Activated CD4-positive, alpha-beta T cell treated with anti-CD3 and anti-CD28 coated beads, Interleukin-2, amount 10 ng/mL, durations not matched to agents 7 days and 5 days (primary cell): ENCODE measurements at regions not wholly inside any gene's neighbourhood (a gene's known extent, or its start where the extent isn't known, plus 50 kb on each side); places are given as distances from the start of the nearest gene placed in this dataset.

Experiments used
- CTCF ChIA-PET: fragments of 350-600 bp; sonication (Branson Sonifier 250); formaldehyde crosslinking; loops from one replicate; lab custom pipeline; 2021; ENCODE audit warnings: antibody characterized with exemption; lab: Charles Lee
- POLR2A ChIA-PET: fragments of 350-600 bp; sonication (Branson Sonifier 250); formaldehyde crosslinking; loops from one replicate; lab custom pipeline; 2021; ENCODE audit warnings: antibody characterized with exemption; lab: Charles Lee
- DNase-seq: peaks from one replicate; pipeline ENCODE4 v3.0.0-alpha.2; 2020
- H3K27ac Mint-ChIP-seq: one replicate; pipeline ENCODE4 v1.8.0; 2021; ENCODE audit warnings: mild to moderate bottlenecking, moderate library complexity, mixed read lengths
- H3K27me3 Mint-ChIP-seq: one replicate; pipeline ENCODE4 v1.8.0; 2021; ENCODE audit warnings: mixed read lengths
- H3K36me3 Mint-ChIP-seq: one replicate; pipeline ENCODE4 v1.8.0; 2021; ENCODE audit warnings: low read depth, mixed read lengths
- H3K4me1 Mint-ChIP-seq: one replicate; pipeline ENCODE4 v1.8.0; 2021; ENCODE audit warnings: mixed read lengths
- H3K4me3 Mint-ChIP-seq: one replicate; pipeline ENCODE4 v1.8.0; 2021; ENCODE audit warnings: mild to moderate bottlenecking, moderate library complexity, mixed read lengths
- H3K9me3 Mint-ChIP-seq: one replicate; pipeline ENCODE4 v1.8.0; 2021; ENCODE audit warnings: mixed read lengths

DNA sequence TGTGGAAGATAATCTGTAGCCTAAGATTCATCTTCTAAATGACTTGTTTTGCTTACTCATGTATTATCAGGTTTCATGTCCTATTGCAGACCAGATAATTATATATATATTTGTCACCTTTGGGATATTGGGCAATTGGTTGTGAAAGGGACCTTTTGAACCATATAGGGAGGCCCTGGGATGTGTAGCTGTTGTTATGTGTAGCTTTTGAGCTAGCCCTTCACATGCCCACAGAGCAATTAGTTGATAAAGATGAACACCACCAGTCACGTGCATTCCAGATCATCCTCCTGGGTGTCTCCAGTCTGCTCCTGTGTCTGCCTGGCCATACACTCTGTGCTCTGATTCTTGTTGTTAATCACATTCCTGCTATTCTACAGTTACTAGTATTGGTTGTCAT, 431.2 kb upstream of the FBXO33 start:
- Mint-ChIP-seq H3K27me3 (no peaks in the 10 kb centered on the region), H3K4me1 (no peaks in the 10 kb centered on the region), H3K36me3 (no peaks in the 10 kb centered on the region), H3K9me3 (no peaks in the 10 kb centered on the region), H3K4me3 (no peak overlapping the region), H3K27ac (no peak overlapping the region)
- CTCF ChIA-PET = no interaction called here
- DNase-seq = no peak
- POLR2A ChIA-PET = no interaction called here

GRCh38 chr14:39861696-39862095, 429.5 kb upstream of the FBXO33 start:
- Mint-ChIP-seq H3K4me3 (no peak overlapping the region), H3K9me3 (no peaks in the 10 kb centered on the region), H3K4me1 (no peaks in the 10 kb centered on the region), H3K27me3 (no peaks in the 10 kb centered on the region), H3K36me3 (no peaks in the 10 kb centered on the region), H3K27ac (no peak overlapping the region)
- DNase-seq = no peak
- ChIA-PET CTCF (no interaction called here), POLR2A (no interaction called here)

GRCh38 chr14:39861229-39861600, 429.0 kb upstream of the FBXO33 start:
- H3K27ac Mint-ChIP-seq = no peak overlapping the region
- CTCF ChIA-PET = no interaction called here
- H3K9me3 Mint-ChIP-seq = no peaks in the 10 kb centered on the region
- no peaks in the 10 kb centered on the region for H3K27me3 Mint-ChIP-seq
- H3K36me3 Mint-ChIP-seq = no peaks in the 10 kb centered on the region
- DNase-seq = no peak
- no peaks in the 10 kb centered on the region for H3K4me1 Mint-ChIP-seq
- H3K4me3 Mint-ChIP-seq = no peak overlapping the region
- POLR2A ChIA-PET = no interaction called here

DNA sequence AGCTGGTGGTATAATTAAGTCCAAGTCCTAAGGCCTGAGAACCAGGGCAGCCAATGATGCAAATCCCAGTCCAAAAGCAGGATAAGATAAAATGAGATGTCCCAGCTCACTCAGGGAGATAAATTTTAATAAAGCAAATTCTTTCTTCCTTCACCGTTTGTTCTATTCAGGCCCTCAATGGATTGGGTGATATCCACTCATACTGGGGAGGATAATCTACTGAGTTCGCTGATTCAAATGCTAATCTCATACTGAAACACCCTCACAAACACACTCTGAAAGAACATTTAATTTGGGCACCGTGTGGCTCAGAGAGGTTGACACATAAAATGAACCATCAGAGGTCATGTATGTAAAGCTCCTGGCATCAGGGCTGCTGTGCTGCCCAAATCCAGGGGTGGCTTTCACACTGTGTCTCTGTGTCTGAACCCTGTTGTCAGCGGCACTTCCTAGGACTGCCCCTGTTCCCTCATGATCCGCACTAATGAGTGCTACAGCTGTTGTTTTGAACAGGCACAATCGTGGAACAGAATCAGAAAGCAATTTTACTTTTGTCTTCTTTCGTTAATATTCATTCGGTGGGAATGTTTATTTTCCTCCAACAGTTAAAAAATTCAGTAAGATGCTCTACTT, 428.5 kb upstream of the FBXO33 start:
- Mint-ChIP-seq H3K36me3 (no peaks in the 10 kb centered on the region), H3K27me3 (no peaks in the 10 kb centered on the region), H3K4me1 (no peaks in the 10 kb centered on the region), H3K9me3 (no peaks in the 10 kb centered on the region), H3K4me3 (no peak overlapping the region), H3K27ac (no peak overlapping the region)
- ChIA-PET POLR2A (no interaction called here), CTCF (no interaction called here)
- DNase-seq = no peak

DNA sequence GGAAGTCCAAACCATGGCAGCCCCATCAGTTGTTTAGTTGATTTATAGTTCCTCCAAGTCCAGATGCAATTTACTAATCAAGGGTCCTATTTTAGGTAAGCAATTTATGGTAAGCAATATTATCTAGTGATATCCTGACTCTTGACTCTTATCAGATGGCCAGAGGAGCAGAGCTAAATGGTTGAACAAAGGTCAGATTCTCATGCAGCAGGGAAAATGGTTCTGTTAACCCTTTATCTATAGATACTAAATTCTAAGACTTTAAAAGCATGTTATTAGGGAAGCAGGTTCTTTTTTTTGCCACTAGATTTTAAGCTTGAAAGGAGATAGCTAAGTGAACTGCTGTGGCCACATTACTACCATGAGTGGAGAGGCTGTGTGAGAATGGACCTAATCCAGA, 427.1 kb upstream of the FBXO33 start:
- ChIA-PET CTCF (no interaction called here), POLR2A (no interaction called here)
- Mint-ChIP-seq H3K36me3 (no peaks in the 10 kb centered on the region), H3K4me1 (no peaks in the 10 kb centered on the region), H3K27ac (no peak overlapping the region), H3K27me3 (no peaks in the 10 kb centered on the region), H3K9me3 (no peaks in the 10 kb centered on the region), H3K4me3 (no peak overlapping the region)
- no peak for DNase-seq

DNA sequence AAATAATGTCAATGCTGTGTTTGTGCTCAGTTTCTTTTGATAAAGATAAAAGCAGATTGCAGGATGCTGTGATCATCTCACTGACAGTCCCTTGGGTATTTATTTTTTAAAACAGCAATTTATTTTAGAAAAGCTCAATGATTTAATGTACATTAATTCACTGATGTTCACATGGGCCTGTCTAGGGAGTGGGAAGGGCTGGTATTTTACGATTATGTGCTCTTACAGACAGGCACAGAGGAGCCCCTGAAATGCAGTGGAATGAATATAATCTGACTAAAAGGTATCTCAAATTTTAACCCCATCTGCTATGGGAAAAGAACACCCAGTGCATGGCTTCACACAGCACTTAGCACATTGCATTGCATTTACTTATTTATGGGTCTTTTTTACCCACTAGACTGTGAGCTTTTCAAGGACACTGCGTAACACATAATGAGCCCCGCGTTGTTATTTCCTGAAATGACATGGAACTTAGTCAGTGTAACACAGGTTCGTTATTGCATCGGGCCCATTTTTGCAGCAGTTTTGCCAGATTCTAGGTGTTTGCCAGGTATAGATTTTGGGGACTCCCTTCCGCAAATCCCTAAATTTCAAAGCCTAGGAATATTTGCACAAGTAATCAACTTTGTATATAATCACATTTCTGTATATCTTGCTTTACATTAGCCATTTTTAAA, 425.3 kb upstream of the FBXO33 start:
- no peaks in the 10 kb centered on the region for H3K36me3 Mint-ChIP-seq
- ChIA-PET POLR2A (no interaction called here), CTCF (no interaction called here)
- H3K9me3 Mint-ChIP-seq = no peaks in the 10 kb centered on the region
- no peak overlapping the region for H3K4me3 Mint-ChIP-seq
- no peaks in the 10 kb centered on the region for H3K27me3 Mint-ChIP-seq
- no peak overlapping the region for H3K27ac Mint-ChIP-seq
- H3K4me1 Mint-ChIP-seq = no peaks in the 10 kb centered on the region
- no peak for DNase-seq

- no peak overlapping the region for H3K4me3 Mint-ChIP-seq
- H3K27ac Mint-ChIP-seq = no peak overlapping the region
- ChIA-PET POLR2A (no interaction called here), CTCF (interaction anchor here (0.6 kb wide), 1 partner anchor 160 kb away, joined by 3 read pairs; no protein-coding TSS in a partner anchor)
- no peaks in the 10 kb centered on the region for H3K27me3 Mint-ChIP-seq
- H3K36me3 Mint-ChIP-seq = no peaks in the 10 kb centered on the region
- no peaks in the 10 kb centered on the region for H3K9me3 Mint-ChIP-seq
- H3K4me1 Mint-ChIP-seq = no peaks in the 10 kb centered on the region
- DNase-seq = no peak
These were observed 421.2 kb upstream of the FBXO33 start for GRCh38 chr14:39853441-39853840.

DNA sequence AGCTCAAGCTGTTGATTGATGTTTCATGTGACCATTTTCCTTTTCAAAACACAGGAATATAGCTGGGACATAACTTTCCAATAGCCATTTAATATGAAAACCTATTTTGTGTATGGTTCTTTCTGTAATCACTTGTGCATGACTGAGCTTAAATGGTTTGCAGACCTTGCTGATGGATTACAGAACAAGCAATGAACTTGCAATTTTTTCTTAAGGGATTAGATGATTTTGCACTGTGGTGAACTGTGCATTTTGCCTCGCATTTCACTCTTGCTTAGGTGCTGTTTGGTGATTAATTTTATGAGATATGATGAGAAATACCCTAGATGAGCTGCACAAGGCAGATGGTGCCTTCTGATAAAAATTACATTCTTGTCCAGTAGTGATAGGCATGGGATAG, 419.0 kb upstream of the FBXO33 start:
- Mint-ChIP-seq H3K9me3 (no peaks in the 10 kb centered on the region), H3K4me3 (no peak overlapping the region), H3K27me3 (no peaks in the 10 kb centered on the region), H3K36me3 (no peaks in the 10 kb centered on the region), H3K27ac (no peak overlapping the region), H3K4me1 (no peaks in the 10 kb centered on the region)
- DNase-seq = no peak
- ChIA-PET POLR2A (no interaction called here), CTCF (no interaction called here)

DNA sequence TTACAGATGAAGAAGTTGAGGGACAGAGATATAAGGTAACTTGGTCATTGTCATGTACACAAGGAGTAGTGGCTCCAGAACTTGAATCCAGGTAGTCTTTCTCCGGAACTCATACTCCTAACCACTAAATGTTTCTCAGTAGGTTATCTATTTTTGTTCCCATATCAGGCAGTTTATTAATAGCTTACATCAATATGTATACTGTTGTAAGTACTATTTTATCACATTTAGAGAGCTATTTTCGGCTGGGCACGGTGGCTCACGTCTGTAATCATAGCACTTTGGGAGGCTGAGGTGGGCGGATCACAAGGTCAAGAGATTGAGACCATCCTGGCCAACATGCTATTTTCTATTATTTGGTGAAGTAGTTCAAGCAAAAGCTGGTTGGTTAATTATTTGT, 415.6 kb upstream of the FBXO33 start:
- H3K9me3 Mint-ChIP-seq = no peaks in the 10 kb centered on the region
- no peaks in the 10 kb centered on the region for H3K27me3 Mint-ChIP-seq
- no peak overlapping the region for H3K4me3 Mint-ChIP-seq
- H3K36me3 Mint-ChIP-seq = no peaks in the 10 kb centered on the region
- ChIA-PET POLR2A (no interaction called here), CTCF (no interaction called here)
- no peak overlapping the region for H3K27ac Mint-ChIP-seq
- no peak for DNase-seq
- H3K4me1 Mint-ChIP-seq = no peaks in the 10 kb centered on the region

GRCh38 chr14:39847194-39847593, 415.0 kb upstream of the FBXO33 start:
- no peaks in the 10 kb centered on the region for H3K9me3 Mint-ChIP-seq
- no peaks in the 10 kb centered on the region for H3K36me3 Mint-ChIP-seq
- CTCF ChIA-PET = no interaction called here
- H3K27me3 Mint-ChIP-seq = no peaks in the 10 kb centered on the region
- POLR2A ChIA-PET = no interaction called here
- H3K27ac Mint-ChIP-seq = no peak overlapping the region
- no peaks in the 10 kb centered on the region for H3K4me1 Mint-ChIP-seq
- DNase-seq = no peak
- no peak overlapping the region for H3K4me3 Mint-ChIP-seq

DNA sequence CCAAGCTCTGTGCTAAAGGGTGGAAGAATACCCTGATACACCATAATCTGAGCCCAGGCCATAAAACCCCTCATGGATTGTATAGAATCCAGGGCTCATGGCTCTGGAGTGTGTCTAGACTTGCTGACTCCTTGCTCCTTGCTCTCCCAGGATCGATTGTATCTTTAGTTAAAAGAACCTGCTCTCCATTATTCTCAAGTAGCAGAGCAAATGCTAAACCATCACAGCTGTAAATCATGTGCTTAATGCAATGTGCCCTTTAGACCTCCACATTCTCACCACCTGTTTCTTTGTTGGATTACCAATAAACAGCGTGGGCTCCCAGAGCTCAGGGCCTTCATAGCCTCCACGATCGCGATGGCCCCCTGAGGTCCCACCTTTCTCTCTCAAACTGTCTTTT, 411.6 kb upstream of the FBXO33 start:
- Mint-ChIP-seq H3K27me3 (no peaks in the 10 kb centered on the region), H3K27ac (no peak overlapping the region), H3K4me1 (no peaks in the 10 kb centered on the region), H3K4me3 (no peak overlapping the region), H3K9me3 (no peaks in the 10 kb centered on the region), H3K36me3 (no peaks in the 10 kb centered on the region)
- POLR2A ChIA-PET = no interaction called here
- CTCF ChIA-PET = no interaction called here
- no peak for DNase-seq

DNA sequence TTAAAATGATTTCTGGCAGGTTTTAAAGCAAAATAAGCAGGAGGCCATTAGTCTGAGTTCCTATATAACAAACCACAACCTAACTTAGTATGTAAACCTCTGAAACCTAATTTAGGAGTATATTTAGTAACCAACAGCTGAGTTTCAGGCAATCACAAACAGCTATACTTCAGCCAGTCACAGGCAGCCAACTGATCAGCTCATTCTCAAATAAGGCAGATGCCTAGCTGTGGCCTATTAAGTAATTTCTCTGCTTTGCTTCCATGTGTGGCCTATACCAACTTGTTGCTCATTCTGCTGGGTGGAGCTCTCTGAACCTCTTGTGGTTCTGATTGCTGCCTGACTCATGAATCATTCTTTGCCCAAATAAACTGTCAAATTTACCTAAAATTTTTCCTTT, 408.9 kb upstream of the FBXO33 start:
- Mint-ChIP-seq H3K9me3 (no peaks in the 10 kb centered on the region), H3K27me3 (no peaks in the 10 kb centered on the region), H3K36me3 (no peaks in the 10 kb centered on the region), H3K4me1 (no peaks in the 10 kb centered on the region), H3K4me3 (no peak overlapping the region), H3K27ac (no peak overlapping the region)
- CTCF ChIA-PET = no interaction called here
- POLR2A ChIA-PET = no interaction called here
- DNase-seq = no peak

DNA sequence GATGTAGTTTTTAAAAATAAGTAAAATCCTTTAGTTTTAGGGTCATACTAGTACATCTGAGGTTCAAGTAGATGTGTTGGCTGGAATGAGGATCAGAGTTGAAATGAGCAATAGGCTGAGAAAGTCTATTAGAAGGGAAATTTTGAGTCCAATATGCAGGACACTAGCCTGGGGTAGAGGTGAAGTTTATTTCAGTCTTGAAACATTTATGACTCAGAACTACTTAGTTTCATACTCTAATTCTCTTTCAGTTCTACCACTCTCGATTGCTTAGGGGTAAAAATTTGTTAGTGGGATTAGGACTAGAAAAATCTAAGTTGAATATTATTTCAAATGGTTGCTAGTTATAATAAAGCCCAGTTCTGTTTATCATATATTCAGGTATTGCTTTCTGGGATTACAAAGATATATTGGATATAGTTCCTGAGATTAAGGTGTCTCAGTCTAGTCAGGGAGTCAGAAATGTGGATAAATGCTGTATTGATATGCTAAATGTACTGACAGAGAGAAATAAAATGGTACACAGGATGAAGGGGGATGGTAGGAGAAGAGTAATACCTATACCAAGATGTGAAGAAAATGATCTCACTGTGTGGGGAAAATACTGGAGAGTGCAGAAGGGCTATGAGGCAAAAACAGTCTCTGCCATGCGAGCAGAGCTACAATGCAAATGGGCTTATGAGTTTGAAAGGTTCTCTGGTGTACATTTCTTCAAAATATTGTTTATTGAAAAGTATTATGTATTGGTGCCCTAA, 395.8 kb upstream of the FBXO33 start:
- Mint-ChIP-seq H3K27ac (no peak overlapping the region), H3K36me3 (no peaks in the 10 kb centered on the region), H3K4me3 (no peak overlapping the region), H3K27me3 (no peaks in the 10 kb centered on the region), H3K4me1 (no peaks in the 10 kb centered on the region), H3K9me3 (peaks cover 3% of the 10 kb centered on the region)
- DNase-seq = no peak
- POLR2A ChIA-PET = no interaction called here
- CTCF ChIA-PET = no interaction called here
